ENCODE measurements at regions not wholly inside any gene's neighbourhood (a gene's known extent, or its start where the extent isn't known, plus 50 kb on each side); places are given as distances from the start of the nearest gene placed in this dataset.

GRCh38 chr3:153089620-153090019 lies 72.4 kb upstream of the RAP2B start:
- no peak for TF ChIP-seq POLR2A (IDR thresholded peaks at IDR 0.05; ENCODE audit: low read depth, low read length)
- TF ChIP-seq TAF1 (IDR thresholded peaks at IDR 0.05; ENCODE audit: low read depth, low read length) = no peak

All from GM12891 (cell line).